ENCODE measurements at regions not wholly inside any gene's neighbourhood (a gene's known extent, or its start where the extent isn't known, plus 50 kb on each side); places are given as distances from the start of the nearest gene placed in this dataset.

- Mint-ChIP-seq H3K4me1 (ENCODE audit: insufficient read depth, unreplicated experiment) (peaks cover 5% of the 10 kb centered on the region), H3K27ac (ENCODE audit: low read depth, unreplicated experiment) (no peak overlapping the region), H3K4me3 (ENCODE audit: unreplicated experiment) (no peak overlapping the region), H3K36me3 (ENCODE audit: insufficient read depth, unreplicated experiment) (no peaks in the 10 kb centered on the region), H3K27me3 (ENCODE audit: insufficient read depth, unreplicated experiment) (no peaks in the 10 kb centered on the region), H3K9me3 (ENCODE audit: unreplicated experiment) (no peaks in the 10 kb centered on the region)
- intact Hi-C loops (cut with micrococcal nuclease) = no loop called here
- TF ChIP-seq, protein P1, sequence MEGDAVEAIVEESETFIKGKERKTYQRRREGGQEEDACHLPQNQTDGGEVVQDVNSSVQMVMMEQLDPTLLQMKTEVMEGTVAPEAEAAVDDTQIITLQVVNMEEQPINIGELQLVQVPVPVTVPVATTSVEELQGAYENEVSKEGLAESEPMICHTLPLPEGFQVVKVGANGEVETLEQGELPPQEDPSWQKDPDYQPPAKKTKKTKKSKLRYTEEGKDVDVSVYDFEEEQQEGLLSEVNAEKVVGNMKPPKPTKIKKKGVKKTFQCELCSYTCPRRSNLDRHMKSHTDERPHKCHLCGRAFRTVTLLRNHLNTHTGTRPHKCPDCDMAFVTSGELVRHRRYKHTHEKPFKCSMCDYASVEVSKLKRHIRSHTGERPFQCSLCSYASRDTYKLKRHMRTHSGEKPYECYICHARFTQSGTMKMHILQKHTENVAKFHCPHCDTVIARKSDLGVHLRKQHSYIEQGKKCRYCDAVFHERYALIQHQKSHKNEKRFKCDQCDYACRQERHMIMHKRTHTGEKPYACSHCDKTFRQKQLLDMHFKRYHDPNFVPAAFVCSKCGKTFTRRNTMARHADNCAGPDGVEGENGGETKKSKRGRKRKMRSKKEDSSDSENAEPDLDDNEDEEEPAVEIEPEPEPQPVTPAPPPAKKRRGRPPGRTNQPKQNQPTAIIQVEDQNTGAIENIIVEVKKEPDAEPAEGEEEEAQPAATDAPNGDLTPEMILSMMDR (IDR thresholded peaks at IDR 0.05; ENCODE audit: unreplicated experiment) = no peak
- BruUV-seq (replicated peaks) = no TSS peak
- CTCF ChIA-PET = interaction anchor here (0.7 to 1.6 kb wide), 3 partner anchors 363 to 432 kb away, joined by 6 to 10 read pairs (median 8); no protein-coding TSS in a partner anchor
- DNase-seq (ENCODE audit: unreplicated experiment) = no peak
- POLR2A ChIA-PET = interaction anchor here (1.0 kb wide), 1 partner anchor 368 kb away, joined by 4 read pairs; no protein-coding TSS in a partner anchor
Measured at GRCh38 chr4:81838586-81838985, 366.9 kb upstream of the RASGEF1B start.

DNA sequence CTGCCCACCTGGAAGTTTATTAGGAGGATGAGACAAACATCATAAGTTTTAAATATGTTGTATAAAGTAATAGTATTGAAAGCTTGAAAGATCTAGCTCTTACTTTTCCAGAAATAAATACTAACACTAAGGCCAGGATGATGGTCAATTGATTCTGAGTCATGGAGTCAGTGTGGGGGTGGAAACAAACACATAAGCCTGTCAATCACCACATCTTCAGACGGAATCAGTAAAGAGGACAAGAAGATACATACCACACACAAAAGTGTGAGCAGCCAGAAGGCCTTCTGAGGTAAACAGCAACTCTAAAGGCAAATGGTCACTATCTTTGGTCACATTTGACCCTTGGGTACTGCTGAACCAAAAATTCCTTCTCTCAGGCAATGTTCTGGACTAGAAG lies 365.0 kb upstream of the RASGEF1B start:
- Mint-ChIP-seq H3K27ac (ENCODE audit: low read depth, unreplicated experiment) (no peak overlapping the region), H3K36me3 (ENCODE audit: insufficient read depth, unreplicated experiment) (no peaks in the 10 kb centered on the region), H3K9me3 (ENCODE audit: unreplicated experiment) (no peaks in the 10 kb centered on the region), H3K4me1 (ENCODE audit: insufficient read depth, unreplicated experiment) (peaks cover 5% of the 10 kb centered on the region), H3K4me3 (ENCODE audit: unreplicated experiment) (no peak overlapping the region), H3K27me3 (ENCODE audit: insufficient read depth, unreplicated experiment) (no peaks in the 10 kb centered on the region)
- no TSS peak for BruUV-seq (replicated peaks)
- POLR2A ChIA-PET = interaction anchor here (0.7 to 0.9 kb wide), 2 partner anchors 365 to 370 kb away, joined by 3 to 5 read pairs; partner anchors contain the start of gene RASGEF1B
- intact Hi-C loops (cut with micrococcal nuclease) = no loop called here
- TF ChIP-seq, protein P1 (IDR thresholded peaks at IDR 0.05; ENCODE audit: unreplicated experiment) = no peak
- CTCF ChIA-PET = interaction anchor here (0.7 to 1.4 kb wide), 4 partner anchors 55 to 370 kb away, joined by 3 to 5 read pairs (median 3); no protein-coding TSS in a partner anchor
- DNase-seq (ENCODE audit: unreplicated experiment) = no peak

DNA sequence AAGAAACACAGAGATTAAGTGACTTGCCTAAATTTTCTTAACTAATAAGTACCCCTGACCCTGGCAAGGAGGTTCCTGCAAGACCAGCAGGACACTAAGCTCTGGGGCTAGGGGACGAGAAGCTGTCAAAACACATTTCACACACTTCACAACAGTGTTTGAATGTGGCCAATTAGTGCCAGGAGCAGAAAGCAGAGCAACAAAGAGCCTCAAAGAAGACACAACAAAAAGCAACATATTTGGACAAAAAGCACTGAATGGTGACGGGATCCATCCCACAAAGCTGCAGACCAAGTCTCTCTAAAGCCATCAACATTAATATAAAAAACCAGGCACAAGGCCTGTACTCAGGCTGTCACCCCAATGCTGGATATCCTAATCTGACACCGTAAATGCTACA lies 361.9 kb upstream of the RASGEF1B start:
- no peak for DNase-seq (ENCODE audit: unreplicated experiment)
- no TSS peak for BruUV-seq (replicated peaks)
- CTCF ChIA-PET = interaction anchor here (1.1 to 2.3 kb wide), 2 partner anchors 11 to 13 kb away, joined by 4 to 8 read pairs; no protein-coding TSS in a partner anchor
- H3K9me3 Mint-ChIP-seq (ENCODE audit: unreplicated experiment) = no peaks in the 10 kb centered on the region
- H3K4me3 Mint-ChIP-seq (ENCODE audit: unreplicated experiment) = no peak overlapping the region
- no peak overlapping the region for H3K27ac Mint-ChIP-seq (ENCODE audit: low read depth, unreplicated experiment)
- H3K27me3 Mint-ChIP-seq (ENCODE audit: insufficient read depth, unreplicated experiment) = no peaks in the 10 kb centered on the region
- H3K36me3 Mint-ChIP-seq (ENCODE audit: insufficient read depth, unreplicated experiment) = no peaks in the 10 kb centered on the region
- POLR2A ChIA-PET = no interaction called here
- TF ChIP-seq, protein P1 (IDR thresholded peaks at IDR 0.05; ENCODE audit: unreplicated experiment) = no peak
- intact Hi-C loops (cut with micrococcal nuclease) = no loop called here
- H3K4me1 Mint-ChIP-seq (ENCODE audit: insufficient read depth, unreplicated experiment) = no peaks in the 10 kb centered on the region

GRCh38 chr4:81828991-81829390 lies 357.3 kb upstream of the RASGEF1B start:
- TF ChIP-seq, protein P1 (IDR thresholded peaks at IDR 0.05; ENCODE audit: unreplicated experiment) = no peak
- intact Hi-C loops (cut with micrococcal nuclease) = no loop called here
- Mint-ChIP-seq H3K36me3 (ENCODE audit: insufficient read depth, unreplicated experiment) (no peaks in the 10 kb centered on the region), H3K27me3 (ENCODE audit: insufficient read depth, unreplicated experiment) (no peaks in the 10 kb centered on the region), H3K9me3 (ENCODE audit: unreplicated experiment) (no peaks in the 10 kb centered on the region), H3K27ac (ENCODE audit: low read depth, unreplicated experiment) (peak overlapping the region; percentile 4), H3K4me1 (ENCODE audit: insufficient read depth, unreplicated experiment) (no peaks in the 10 kb centered on the region), H3K4me3 (ENCODE audit: unreplicated experiment) (no peak overlapping the region)
- BruUV-seq (replicated peaks) = no TSS peak
- no peak for DNase-seq (ENCODE audit: unreplicated experiment)
- ChIA-PET CTCF (interaction anchor here (0.8 to 2.1 kb wide), 3 partner anchors 10 to 439 kb away, joined by 3 to 7 read pairs (median 4); no protein-coding TSS in a partner anchor), POLR2A (no interaction called here)
